Ishikawa (cell line): ENCODE measurements at regions not wholly inside any gene's neighbourhood (a gene's known extent, or its start where the extent isn't known, plus 50 kb on each side); places are given as distances from the start of the nearest gene placed in this dataset.

Experiments
- CEBPB ChIP-seq: IDR thresholded peaks from 2 replicates; pipeline ENCODE4 v1.6.1; 2012
- CREB1 ChIP-seq: IDR thresholded peaks from 2 replicates; pipeline ENCODE4 v1.6.1; 2012; ENCODE audit warnings: low read depth
- EGR1 ChIP-seq: IDR thresholded peaks from 2 replicates; pipeline ENCODE4 v1.6.1; 2012
- FOXM1 ChIP-seq: IDR thresholded peaks from 2 replicates; pipeline ENCODE4 v1.6.1; 2012; ENCODE audit warnings: low read depth, borderline replicate concordance
- NFIC ChIP-seq: IDR thresholded peaks from 2 replicates; pipeline ENCODE4 v1.6.1; 2012
- RAD21 ChIP-seq: IDR thresholded peaks from 2 replicates; pipeline ENCODE4 v1.6.1; 2012; ENCODE audit warnings: low read depth
- REST ChIP-seq: IDR thresholded peaks from 2 replicates; pipeline ENCODE4 v1.6.1; 2012; ENCODE audit warnings: low read depth, mild to moderate bottlenecking
- TAF1 ChIP-seq: IDR thresholded peaks from 2 replicates; pipeline ENCODE4 v1.6.1; 2012; ENCODE audit warnings: low read depth, mild to moderate bottlenecking
- TCF12 ChIP-seq: IDR thresholded peaks from 2 replicates; pipeline ENCODE4 v1.6.1; 2012; ENCODE audit warnings: low read depth
- TEAD4 ChIP-seq: IDR thresholded peaks from 2 replicates; pipeline ENCODE4 v1.6.1; 2012
- YY1 ChIP-seq: IDR thresholded peaks from 2 replicates; pipeline ENCODE4 v1.6.1; 2012; ENCODE audit warnings: low read depth
- TF ChIP-seq, protein P1 (sequence below): IDR thresholded peaks from 2 replicates; pipeline ENCODE4 v1.6.1; 2012

GRCh38 chr20:3334156-3334943 is 73.1 kb downstream of the DNAAF9 start:
- no peak for TF ChIP-seq RAD21

DNA sequence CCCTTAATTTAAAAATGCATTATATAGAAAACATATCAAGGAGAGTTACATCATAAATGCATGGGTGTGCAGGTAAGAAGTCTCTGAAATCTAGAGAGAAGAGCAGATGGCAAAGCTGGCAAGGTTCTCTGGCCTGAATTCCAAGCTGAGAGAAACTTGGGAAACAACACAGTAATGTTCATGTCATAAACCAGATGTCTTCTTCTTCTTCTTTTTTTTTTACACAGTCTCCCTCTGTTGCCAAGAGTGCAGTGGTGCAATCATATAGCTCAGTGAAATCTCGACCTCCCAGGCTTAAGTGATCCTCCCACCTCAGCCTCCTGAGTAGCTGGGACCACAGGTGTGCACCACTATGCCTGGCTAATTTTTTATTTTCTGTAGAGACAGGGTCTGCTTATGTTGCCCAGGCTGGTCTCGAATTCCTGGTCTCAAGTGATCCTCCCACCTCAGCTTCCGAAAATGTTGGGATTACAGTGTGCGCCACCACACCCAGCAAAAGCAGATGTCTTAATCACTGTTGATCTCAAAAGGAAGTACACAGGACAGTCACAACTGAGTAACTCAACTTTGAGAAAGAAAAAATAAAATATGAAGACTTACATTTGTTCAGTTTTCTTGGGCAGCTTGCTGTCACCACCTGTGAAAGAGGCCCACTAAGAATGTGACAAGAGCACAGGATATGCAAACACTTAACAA is 77.3 kb downstream of the DNAAF9 start:
- no peak for TF ChIP-seq YY1

- TF ChIP-seq, protein P1, sequence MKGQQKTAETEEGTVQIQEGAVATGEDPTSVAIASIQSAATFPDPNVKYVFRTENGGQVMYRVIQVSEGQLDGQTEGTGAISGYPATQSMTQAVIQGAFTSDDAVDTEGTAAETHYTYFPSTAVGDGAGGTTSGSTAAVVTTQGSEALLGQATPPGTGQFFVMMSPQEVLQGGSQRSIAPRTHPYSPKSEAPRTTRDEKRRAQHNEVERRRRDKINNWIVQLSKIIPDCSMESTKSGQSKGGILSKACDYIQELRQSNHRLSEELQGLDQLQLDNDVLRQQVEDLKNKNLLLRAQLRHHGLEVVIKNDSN, result no peak
- TF ChIP-seq CEBPB, result no peak
- no peak for TF ChIP-seq FOXM1
- TF ChIP-seq NFIC, result no peak
- TF ChIP-seq TCF12, result no peak
- no peak for TF ChIP-seq TAF1
- TF ChIP-seq REST, result no peak
Observed at GRCh38 chr20:3328501-3328900, 79.0 kb downstream of the DNAAF9 start.

DNA sequence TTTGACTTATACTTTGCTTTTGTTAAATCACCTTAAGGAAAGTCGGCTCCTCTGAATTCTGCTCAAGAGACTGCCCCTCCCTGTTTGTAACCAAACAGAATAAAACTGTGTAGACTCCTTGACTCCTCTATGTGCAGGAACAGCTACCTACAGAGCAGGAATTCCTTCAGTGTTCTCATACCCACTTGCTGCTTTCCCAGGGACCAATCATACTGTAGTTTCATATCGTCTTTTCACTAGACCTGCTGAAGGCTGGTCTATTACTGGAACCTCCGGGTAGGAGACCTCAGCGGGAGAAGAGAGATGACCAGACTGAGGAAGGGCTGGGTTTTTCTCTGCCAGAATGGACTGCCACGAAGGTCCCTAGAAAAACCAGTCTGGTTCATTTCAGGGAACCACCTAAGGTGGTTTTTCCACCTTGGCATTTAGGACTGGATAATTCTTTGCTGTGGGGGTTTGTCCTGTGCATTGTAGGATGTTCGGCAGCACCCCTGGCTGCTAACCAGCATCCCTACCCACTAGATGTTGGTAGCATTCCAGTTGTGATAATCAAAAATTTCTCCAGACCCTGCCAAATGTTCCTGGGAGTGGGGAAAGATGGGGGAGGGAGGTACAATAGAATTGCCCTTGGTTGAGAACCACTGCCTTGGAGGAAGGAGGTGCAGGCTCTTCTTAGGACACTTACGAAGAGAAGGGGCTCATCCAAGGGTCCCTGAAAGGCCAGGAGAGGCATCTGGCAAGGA is 80.5 kb downstream of the DNAAF9 start:
- TF ChIP-seq, protein P1, result no peak

DNA sequence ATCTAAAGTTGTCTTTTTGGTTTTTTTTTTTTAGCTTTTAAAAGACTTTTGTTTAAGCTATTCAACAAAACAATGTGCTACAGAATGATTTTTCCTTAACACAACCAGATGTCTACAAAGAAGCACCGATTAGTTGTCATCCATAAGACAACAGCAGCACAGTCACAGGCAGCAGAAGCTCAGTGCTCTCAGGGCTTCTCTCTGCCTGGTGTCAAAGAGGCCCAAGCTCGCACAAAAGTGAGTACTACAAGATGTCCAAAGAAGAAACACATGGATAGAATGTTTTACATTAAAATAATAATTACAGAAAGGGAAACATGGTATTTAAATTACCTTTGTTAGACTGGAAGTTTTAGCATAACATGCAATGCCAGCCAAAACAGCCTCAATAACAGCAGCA is 81.6 kb downstream of the DNAAF9 start:
- TF ChIP-seq REST, result no peak
- no peak for TF ChIP-seq TEAD4
- no peak for TF ChIP-seq FOXM1
- TF ChIP-seq CREB1, result no peak
- no peak for TF ChIP-seq TCF12
- TF ChIP-seq, protein P1, result no peak

- TF ChIP-seq RAD21 (no peak), TCF12 (no peak), REST (no peak), FOXM1 (no peak), EGR1 (no peak), TAF1 (no peak), CEBPB (no peak)
Observed at GRCh38 chr20:3323398-3323797, 84.1 kb downstream of the DNAAF9 start.
